GM08714 (cell line): ENCODE measurements at regions not wholly inside any gene's neighbourhood (a gene's known extent, or its start where the extent isn't known, plus 50 kb on each side); places are given as distances from the start of the nearest gene placed in this dataset.

Source experiments
- H3K4me3 ChIP-seq: fragments of 200-500 bp; sonication (Bioruptor generic); 2 replicates; pipeline ENCODE4 v1.5.1; 2014; ENCODE audit warnings: mild to moderate bottlenecking, low read length, inconsistent platforms
- ZNF274 ChIP-seq: IDR thresholded peaks from 2 replicates; pipeline ENCODE4 v1.6.1; 2012; ENCODE audit warnings: mild to moderate bottlenecking, low read depth, low read length

GRCh38 chr5:5583832-5584231, 161.4 kb downstream of the ICE1 start:
- no peak overlapping the region for H3K4me3 ChIP-seq
- TF ChIP-seq ZNF274: no peak

- H3K4me3 ChIP-seq: no peak overlapping the region
- no peak for TF ChIP-seq ZNF274
These were observed 160.7 kb downstream of the ICE1 start for GRCh38 chr5:5583023-5583765.

GRCh38 chr5:5581080-5581479, 158.6 kb downstream of the ICE1 start:
- no peak for TF ChIP-seq ZNF274
- H3K4me3 ChIP-seq: no peak overlapping the region

GRCh38 chr5:5576744-5577143, 154.3 kb downstream of the ICE1 start:
- TF ChIP-seq ZNF274: no peak
- H3K4me3 ChIP-seq: no peak overlapping the region

- no peak overlapping the region for H3K4me3 ChIP-seq
- no peak for TF ChIP-seq ZNF274
These were observed 153.0 kb downstream of the ICE1 start for GRCh38 chr5:5575461-5575860.

- H3K4me3 ChIP-seq: no peak overlapping the region
- TF ChIP-seq ZNF274: no peak
These were observed 151.4 kb downstream of the ICE1 start for GRCh38 chr5:5573798-5574380.

- no peak overlapping the region for H3K4me3 ChIP-seq
- no peak for TF ChIP-seq ZNF274
These were observed 150.7 kb downstream of the ICE1 start for GRCh38 chr5:5572976-5573797.

- no peak overlapping the region for H3K4me3 ChIP-seq
- no peak for TF ChIP-seq ZNF274
These were observed 149.8 kb downstream of the ICE1 start for GRCh38 chr5:5572010-5572865.

- H3K4me3 ChIP-seq: no peak overlapping the region
- no peak for TF ChIP-seq ZNF274
These were observed 148.2 kb downstream of the ICE1 start for GRCh38 chr5:5570646-5571045.

GRCh38 chr5:5564898-5565297, 142.4 kb downstream of the ICE1 start:
- H3K4me3 ChIP-seq: no peak overlapping the region
- TF ChIP-seq ZNF274: no peak

GRCh38 chr5:5560016-5560415, 137.5 kb downstream of the ICE1 start:
- no peak for TF ChIP-seq ZNF274
- H3K4me3 ChIP-seq: no peak overlapping the region

GRCh38 chr5:5558638-5559527, 136.4 kb downstream of the ICE1 start:
- no peak for TF ChIP-seq ZNF274
- H3K4me3 ChIP-seq: no peak overlapping the region

- TF ChIP-seq ZNF274: no peak
These were observed 135.6 kb downstream of the ICE1 start for GRCh38 chr5:5558102-5558501.

More at GRCh38 chr5:5558102-5558501, 135.6 kb downstream of the ICE1 start:
- H3K4me3 ChIP-seq: no peak overlapping the region
